HG03378 (cell line): ENCODE measurements at regions not wholly inside any gene's neighbourhood (a gene's known extent, or its start where the extent isn't known, plus 50 kb on each side); places are given as distances from the start of the nearest gene placed in this dataset.
A peak's percentile ranks its signal among the peaks of the same experiment; 100 is the strongest.
"Not testable (repeated sequence)": the region's sequence is repeated elsewhere in the genome, so short reads cannot be mapped to it uniquely, and the experiment has no call there.

Source experiments
- ATAC-seq: cut with Tn5 transposase; IDR thresholded peaks from one replicate; pipeline ENCODE4 v1.9.1; 2021; ENCODE audit warnings: mild to moderate bottlenecking, moderate library complexity; ENCODE audit not compliant: unreplicated experiment

- ATAC-seq = no peak
Measured at GRCh38 chr21:7916329-7917303, 2604.8 kb upstream of the TPTE start.

- ATAC-seq = no peak
Measured at GRCh38 chr21:7917729-7918128, 2603.7 kb upstream of the TPTE start.

- peak; percentile 89 for ATAC-seq
Measured at GRCh38 chr21:7925918-7926582, 2595.3 kb upstream of the TPTE start.

- ATAC-seq = not testable (repeated sequence)
Measured at GRCh38 chr21:7928528-7928927, 2592.9 kb upstream of the TPTE start.

- ATAC-seq = not testable (repeated sequence)
Measured at GRCh38 chr21:7929586-7929985, 2591.8 kb upstream of the TPTE start.

GRCh38 chr21:7930445-7930844 is 2590.9 kb upstream of the TPTE start:
- not testable (repeated sequence) for ATAC-seq

GRCh38 chr21:7932113-7932512 is 2589.3 kb upstream of the TPTE start:
- ATAC-seq = not testable (repeated sequence)

- ATAC-seq = not testable (repeated sequence)
Measured at GRCh38 chr21:7932834-7933233, 2588.5 kb upstream of the TPTE start.

- ATAC-seq = no peak
Measured at GRCh38 chr21:7933923-7934322, 2587.5 kb upstream of the TPTE start.

GRCh38 chr21:7937297-7937696 is 2584.1 kb upstream of the TPTE start:
- not testable (repeated sequence) for ATAC-seq

GRCh38 chr21:7938223-7938622 is 2583.2 kb upstream of the TPTE start:
- not testable (repeated sequence) for ATAC-seq

- not testable (repeated sequence) for ATAC-seq
Measured at GRCh38 chr21:7941432-7941831, 2580.0 kb upstream of the TPTE start.

GRCh38 chr21:7942219-7942618 is 2579.2 kb upstream of the TPTE start:
- not testable (repeated sequence) for ATAC-seq

GRCh38 chr21:7943534-7943933 is 2577.8 kb upstream of the TPTE start:
- not testable (repeated sequence) for ATAC-seq

GRCh38 chr21:7947422-7947821 is 2574.0 kb upstream of the TPTE start:
- no peak for ATAC-seq

- ATAC-seq = not testable (repeated sequence)
Measured at GRCh38 chr21:7948727-7949126, 2572.7 kb upstream of the TPTE start.

- not testable (repeated sequence) for ATAC-seq
Measured at GRCh38 chr21:7949882-7950281, 2571.5 kb upstream of the TPTE start.

- no peak for ATAC-seq
Measured at GRCh38 chr21:7951854-7952519, 2569.4 kb upstream of the TPTE start.

- ATAC-seq = no peak
Measured at GRCh38 chr21:7952648-7953047, 2568.7 kb upstream of the TPTE start.

- ATAC-seq = no peak
Measured at GRCh38 chr21:7953058-7953457, 2568.3 kb upstream of the TPTE start.

GRCh38 chr21:7955358-7956073 is 2565.9 kb upstream of the TPTE start:
- not testable (repeated sequence) for ATAC-seq
